NCI-H2107 (cell line): ENCODE measurements at regions not wholly inside any gene's neighbourhood (a gene's known extent, or its start where the extent isn't known, plus 50 kb on each side); places are given as distances from the start of the nearest gene placed in this dataset.
"Not testable (repeated sequence)": the region's sequence is repeated elsewhere in the genome, so short reads cannot be mapped to it uniquely, and the experiment has no call there.

ENCODE experiments used
- DNase-seq: peaks from one replicate; lab custom pipeline; 2025; lab: John Stamatoyannopoulos, UW

- DNase-seq = no peak
Observed at GRCh38 chr5:106986006-106986405, 684.7 kb downstream of the EFNA5 start.

GRCh38 chr5:106985174-106985573 is 685.6 kb downstream of the EFNA5 start:
- DNase-seq = no peak

DNA sequence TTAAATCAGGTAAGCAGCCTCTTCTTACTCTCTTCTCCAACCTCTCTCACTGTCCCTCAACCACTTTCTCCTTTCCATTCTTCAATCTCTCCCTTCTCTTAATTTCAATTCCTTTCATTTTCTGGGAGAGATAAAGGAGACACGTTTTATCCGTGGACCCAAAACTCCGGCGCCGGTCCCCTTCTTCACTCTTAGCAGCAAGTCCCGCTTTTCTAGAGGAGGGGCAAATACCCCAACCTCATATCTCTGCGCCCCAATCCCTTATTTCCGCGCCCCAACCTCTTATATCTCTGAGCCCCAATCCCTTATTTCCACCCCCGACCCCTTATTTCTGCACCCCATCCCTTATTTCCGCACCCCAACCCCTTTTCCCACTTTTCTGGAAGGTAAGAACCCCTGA is 691.6 kb downstream of the EFNA5 start:
- DNase-seq = not testable (repeated sequence)

GRCh38 chr5:106978582-106979165 is 692.1 kb downstream of the EFNA5 start:
- not testable (repeated sequence) for DNase-seq

DNA sequence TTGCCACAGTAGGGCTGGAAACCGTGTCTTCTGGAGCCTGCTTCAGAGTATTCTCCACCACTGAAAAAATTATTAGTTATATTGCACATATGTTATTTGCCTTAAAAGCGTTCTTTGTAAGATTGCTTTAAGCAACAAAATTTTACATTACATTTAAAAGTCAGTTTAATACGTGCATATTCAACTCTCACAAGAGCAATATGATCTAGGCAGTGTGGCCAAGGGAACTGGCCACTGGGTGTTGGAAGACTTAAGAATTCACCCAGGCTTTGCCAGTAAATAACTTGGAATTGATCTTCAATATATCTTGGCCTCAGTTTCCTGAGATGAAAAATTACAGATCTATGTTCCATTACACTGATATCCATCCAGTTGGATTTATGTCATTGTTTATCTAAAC is 694.4 kb downstream of the EFNA5 start:
- DNase-seq = no peak

GRCh38 chr5:106974272-106974671 is 696.5 kb downstream of the EFNA5 start:
- no peak for DNase-seq

DNA sequence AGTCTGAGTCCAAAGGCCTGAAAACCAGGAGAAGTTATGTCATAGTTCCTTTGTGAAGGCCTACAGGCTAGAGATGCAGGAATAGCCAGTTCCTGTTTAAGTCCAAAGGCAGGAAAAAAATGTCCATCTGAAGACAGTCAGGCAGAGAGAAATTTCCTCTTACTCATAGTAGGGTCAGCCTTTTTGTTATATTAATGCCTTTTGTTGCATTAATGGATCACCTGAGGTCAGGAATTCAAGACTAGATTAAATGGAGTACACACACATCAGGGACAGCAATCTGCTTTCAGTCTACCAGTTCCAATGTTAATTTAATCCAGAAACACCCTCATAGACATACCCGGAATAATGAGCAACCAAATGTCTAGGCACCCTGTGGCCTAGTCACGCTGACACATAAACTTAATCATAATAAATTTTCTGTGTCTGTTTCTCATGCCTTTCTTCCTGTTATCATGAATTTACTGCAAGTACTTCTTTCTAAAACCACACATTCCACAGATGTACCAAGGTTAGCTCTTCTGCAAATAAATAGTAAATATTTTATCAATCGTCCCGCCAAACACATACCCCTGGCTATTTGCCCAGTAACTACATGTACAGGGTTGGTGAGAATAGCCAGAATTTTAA is 703.9 kb downstream of the EFNA5 start:
- no peak for DNase-seq

GRCh38 chr5:106964132-106964531 is 706.6 kb downstream of the EFNA5 start:
- DNase-seq = no peak

DNA sequence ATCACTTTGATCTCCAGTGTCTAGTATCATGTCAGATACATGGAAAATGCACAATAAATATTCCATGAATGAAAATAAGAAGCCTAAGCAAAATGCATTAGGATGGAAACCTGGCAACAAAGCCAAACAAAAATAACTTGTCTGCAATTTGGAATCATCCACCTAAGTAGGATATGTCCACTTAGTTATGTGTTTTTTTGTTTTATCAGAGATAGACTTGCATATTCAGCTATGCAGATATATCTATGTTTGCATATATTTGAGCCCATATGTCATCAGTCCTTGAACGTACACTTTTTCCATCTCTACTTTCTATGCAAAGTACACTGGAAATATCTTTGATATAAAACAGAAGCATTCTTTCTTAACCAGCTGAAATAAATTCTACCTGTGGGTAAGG is 707.1 kb downstream of the EFNA5 start:
- DNase-seq = no peak

DNA sequence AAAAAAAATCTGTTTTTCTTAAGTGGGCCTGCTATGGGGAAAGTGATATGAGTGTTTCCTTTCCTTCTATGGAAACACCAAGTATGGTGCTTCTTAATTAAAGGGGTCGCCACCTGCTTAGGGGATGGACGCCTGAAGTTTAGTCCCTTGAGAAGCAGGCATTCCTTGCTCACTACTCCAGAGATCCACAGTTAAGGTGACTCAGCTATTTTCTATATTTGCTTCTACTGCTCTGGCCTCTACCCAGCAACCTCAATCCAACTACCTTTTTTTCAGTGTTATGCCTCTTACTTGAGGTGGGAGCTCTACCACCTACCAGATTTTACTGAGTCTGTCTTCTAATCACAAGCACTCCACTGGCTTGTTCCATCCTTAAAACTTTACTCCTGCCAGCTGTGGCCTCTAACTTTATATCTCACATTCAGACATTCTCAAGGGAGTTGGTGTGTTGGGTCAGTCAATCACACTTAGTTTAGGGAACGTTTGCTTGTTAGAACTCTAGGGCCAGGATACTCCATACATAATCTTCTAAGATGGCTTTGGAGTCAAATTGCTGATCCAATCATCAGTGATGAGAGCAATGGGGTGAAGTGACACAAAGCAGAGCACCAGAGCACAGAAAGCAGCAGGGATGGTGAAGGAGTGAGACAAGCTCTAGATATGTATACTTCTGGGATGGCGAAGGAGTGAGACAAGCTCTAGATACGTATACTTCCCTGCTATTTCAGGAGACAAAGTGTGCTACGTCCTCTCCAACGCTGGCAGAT is 708.1 kb downstream of the EFNA5 start:
- DNase-seq = no peak

DNA sequence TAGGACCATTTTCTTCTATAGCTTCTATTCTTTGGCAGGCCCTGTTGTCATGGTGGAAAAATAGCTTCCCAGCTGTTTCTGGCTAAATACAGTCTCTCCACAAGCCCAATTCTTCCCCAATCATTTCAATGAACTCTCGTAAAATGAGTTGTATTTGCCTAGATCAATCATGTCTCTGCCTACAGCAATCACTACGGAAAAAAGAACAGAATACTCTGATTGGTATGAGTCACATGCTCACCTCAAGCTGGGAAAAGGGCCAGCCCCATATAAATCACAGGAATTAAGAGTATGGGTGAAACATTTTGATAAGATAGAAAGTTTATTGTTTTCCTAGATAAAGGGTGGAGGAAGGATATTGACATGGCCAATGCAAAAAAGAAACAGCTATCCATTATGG is 711.4 kb downstream of the EFNA5 start:
- DNase-seq = no peak

GRCh38 chr5:106957336-106957735 is 713.4 kb downstream of the EFNA5 start:
- DNase-seq = no peak

DNA sequence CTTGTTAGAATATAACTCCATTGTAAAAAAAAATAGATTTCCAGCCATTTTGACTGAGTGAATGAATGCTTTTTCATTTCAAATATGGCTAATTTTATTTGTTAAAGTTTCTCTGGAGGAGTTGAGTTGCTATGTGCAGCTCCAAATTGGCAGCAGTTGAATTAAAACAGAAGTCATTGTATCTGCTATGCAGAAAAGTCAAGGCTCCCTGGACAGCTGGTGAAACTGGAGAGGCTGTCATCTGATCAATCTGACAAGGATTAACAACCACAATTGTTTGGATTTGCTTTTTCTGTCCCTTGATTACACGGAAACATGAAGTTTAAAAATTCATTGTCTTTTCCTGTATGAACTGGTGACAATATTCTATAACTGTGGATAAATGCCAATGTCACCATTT is 713.9 kb downstream of the EFNA5 start:
- no peak for DNase-seq

DNA sequence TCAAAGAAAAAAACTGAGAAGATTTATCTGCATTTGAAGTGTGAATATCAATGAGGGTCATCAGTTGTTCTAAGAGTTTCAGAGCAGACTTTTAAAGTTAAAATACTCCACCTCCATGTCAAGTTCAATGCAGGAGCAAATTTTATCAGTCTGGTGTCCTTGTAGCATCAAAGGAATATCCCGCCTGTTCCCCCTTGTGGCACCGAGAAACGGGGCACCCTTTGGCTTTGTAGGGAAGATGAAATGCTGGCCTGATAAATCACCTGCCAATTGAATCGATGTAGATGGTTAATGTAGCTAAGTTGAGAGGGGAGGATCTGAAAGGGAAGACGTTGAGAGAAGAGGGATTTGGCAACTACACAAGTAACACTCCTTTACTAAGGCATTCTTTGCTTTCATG is 714.5 kb downstream of the EFNA5 start:
- no peak for DNase-seq

- no peak for DNase-seq
Observed at GRCh38 chr5:106940986-106941385, 729.8 kb downstream of the EFNA5 start.

GRCh38 chr5:106940301-106940846 is 730.4 kb downstream of the EFNA5 start:
- DNase-seq = no peak

DNA sequence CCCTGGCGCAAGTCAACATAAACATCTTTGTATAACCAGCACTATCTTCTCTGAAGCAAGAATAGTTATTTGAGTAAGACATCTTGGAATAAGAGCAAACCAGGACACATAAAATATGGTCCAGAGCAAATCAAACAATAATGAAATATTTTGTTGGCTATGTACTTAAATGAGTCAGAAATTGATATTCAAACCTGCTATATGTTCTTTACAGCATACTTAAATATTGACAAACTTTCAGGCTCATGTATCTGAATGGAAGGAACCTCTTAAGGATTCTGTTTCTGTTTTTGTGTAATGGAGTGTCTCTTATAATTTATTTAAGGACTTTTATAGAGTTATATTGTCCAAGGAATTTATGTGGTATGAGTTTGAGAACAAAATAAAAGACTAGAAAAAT is 747.3 kb downstream of the EFNA5 start:
- DNase-seq = no peak

DNA sequence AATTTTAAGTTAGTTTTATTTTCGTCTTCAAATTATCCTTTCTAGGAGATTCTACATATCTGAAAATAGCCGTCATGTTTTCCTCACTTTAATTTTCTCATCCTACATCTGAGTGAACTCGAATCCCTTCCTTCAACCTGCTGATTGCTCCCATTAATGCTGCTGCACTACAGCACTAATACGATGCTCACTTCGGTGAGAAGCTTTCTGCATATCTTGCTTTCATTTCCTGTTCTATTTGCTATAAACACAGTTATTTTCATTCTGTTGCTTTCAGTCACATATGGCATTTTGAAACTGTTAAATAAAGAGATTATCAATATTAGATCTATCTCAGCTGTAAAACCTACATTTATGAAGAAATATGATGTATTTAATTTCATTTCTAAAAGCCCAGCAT is 749.2 kb downstream of the EFNA5 start:
- DNase-seq = no peak

DNA sequence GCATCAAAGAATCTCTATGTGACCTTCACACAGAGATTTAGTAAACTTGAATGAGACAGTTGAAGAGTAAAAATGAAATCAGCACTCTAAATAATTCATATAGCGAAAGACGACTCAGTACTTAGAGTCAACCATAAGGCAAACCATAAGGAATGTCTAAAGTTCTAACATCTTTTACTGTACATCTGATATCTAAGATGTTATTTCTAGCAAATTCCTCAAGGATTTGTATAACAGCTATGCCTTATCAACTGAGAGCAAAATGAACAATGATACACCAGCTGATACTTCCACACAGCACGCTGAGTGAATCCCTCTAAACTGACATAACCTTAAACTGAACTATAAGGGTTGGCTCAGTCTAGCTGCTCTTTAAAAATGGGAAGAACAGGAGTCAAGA is 760.3 kb downstream of the EFNA5 start:
- DNase-seq = no peak

DNA sequence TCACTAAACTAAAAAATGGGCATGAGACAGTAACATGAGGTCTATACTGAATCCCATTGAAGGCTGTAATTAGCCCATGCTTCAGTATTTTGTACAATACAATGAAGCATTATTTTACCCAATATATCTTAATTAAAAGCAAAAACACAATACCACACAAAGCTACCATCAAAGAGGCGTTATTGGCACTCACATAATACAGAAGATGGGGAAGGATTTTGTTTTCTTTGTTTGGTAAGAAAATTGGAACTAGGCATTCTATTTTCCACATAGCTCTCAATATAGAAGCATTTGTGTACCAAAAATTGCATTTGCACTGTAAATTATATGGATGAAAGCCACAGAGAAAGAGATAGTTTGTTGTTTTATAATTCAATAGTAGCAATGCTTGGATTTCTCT is 761.0 kb downstream of the EFNA5 start:
- DNase-seq = no peak

- DNase-seq = no peak
Observed at GRCh38 chr5:106907979-106908378, 762.8 kb downstream of the EFNA5 start.

DNA sequence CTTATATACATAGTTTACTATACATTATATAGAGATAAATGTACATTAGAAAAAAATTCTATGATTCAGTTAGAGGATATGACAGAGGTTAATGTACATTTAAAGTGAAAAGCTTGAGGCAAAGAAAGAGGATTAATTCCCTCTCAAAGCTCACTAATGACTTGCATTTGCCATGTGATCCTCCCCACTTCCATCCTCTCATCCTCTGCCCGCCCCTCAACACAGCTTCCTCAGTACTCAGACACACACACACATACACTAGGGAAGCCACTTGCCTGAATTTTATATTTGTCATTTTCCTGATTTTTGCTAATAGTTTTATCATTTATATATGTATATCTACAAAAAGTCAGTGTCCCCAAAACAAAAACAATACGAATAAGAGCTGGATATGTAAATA is 764.5 kb downstream of the EFNA5 start:
- DNase-seq = no peak

GRCh38 chr5:106894964-106895363 is 775.8 kb downstream of the EFNA5 start:
- DNase-seq = peak; percentile 1
